ENCODE measurements at regions not wholly inside any gene's neighbourhood (a gene's known extent, or its start where the extent isn't known, plus 50 kb on each side); places are given as distances from the start of the nearest gene placed in this dataset.

GRCh38 chr18:11304928-11305327, 155.6 kb upstream of the PIEZO2 start:
- Histone ChIP-seq H3K9ac (ENCODE audit: insufficient read depth, low read depth, low read length) (no peak overlapping the region), H3K79me2 (ENCODE audit: insufficient read depth, low read length) (no peaks in the 10 kb centered on the region), H3K4me2 (ENCODE audit: low read depth, low read length) (no peak overlapping the region), H3K9me3 (ENCODE audit: low read length) (no peaks in the 10 kb centered on the region; the same call in 1 of the 2 replicates), H3K36me3 (replicated peaks in 1 of 2; ENCODE audit: control insufficient read depth in 1 of 2, insufficient read depth in 2 of 2, low read length in 2 of 2) (no peaks in the 10 kb centered on the region), H3K4me3 (replicated peaks in 1 of 3; ENCODE audit: insufficient read depth in 1 of 3, low read depth in 2 of 3, low read length in 3 of 3) (no peak overlapping the region), H3K4me1 (ENCODE audit: insufficient read depth, low read length) (no peaks in the 10 kb centered on the region), H4K20me1 (ENCODE audit: insufficient read depth, low read length) (no peaks in the 10 kb centered on the region), H3K27ac (ENCODE audit: extremely low read length, insufficient read depth, low read length) (no peak overlapping the region), H2AFZ (ENCODE audit: low read length) (no peak overlapping the region), H3K27me3 (ENCODE audit: control insufficient read depth in 1 of 2, insufficient read depth in 2 of 2, low read length in 2 of 2) (no peaks in the 10 kb centered on the region; a peak in 1 of 5 replicates)
- no TSS peak for BruUV-seq (replicated peaks)
- intact Hi-C loops (cut with micrococcal nuclease; ENCODE audit: unreplicated experiment) (loop anchor here (1.0 to 5.0 kb wide), 2 partner anchors 453 to 518 kb away; no protein-coding TSS in a partner anchor), in situ Hi-C loops (cut with HindIII; ENCODE audit: extremely low pct_ligation_motif_present, low pct_unique_long_range_greater_than_20kb) (no loop called here)
- ChIA-PET POLR2A (no interaction called here), CTCF (ENCODE audit: low intra/inter-chr PET ratio, low total read pairs) (no interaction called here)
- FAIRE-seq, result no peak
- 53% methylated on average over 4 of the region's 4 CpGs for WGBS (ENCODE audit: low lambda C conversion rate)
- DNase-seq (ENCODE audit: low spot score), result no peak
- no peak for ATAC-seq
- no peak for TF ChIP-seq ARNTL (CRISPR knock-in tag; IDR thresholded peaks at IDR 0.05)
- TF ChIP-seq RBAK (CRISPR knock-in tag; IDR thresholded peaks at IDR 0.05), result no peak
- no peak for TF ChIP-seq HNRNPL (IDR thresholded peaks at IDR 0.05; ENCODE audit: low read depth, low read length)
- TF ChIP-seq KAT2B (IDR thresholded peaks at IDR 0.05; ENCODE audit: borderline replicate concordance, low read depth, low read length), result no peak
- TF ChIP-seq, protein P1, sequence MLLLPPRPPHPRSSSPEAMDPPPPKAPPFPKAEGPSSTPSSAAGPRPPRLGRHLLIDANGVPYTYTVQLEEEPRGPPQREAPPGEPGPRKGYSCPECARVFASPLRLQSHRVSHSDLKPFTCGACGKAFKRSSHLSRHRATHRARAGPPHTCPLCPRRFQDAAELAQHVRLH (CRISPR knock-in tag; IDR thresholded peaks at IDR 0.05; ENCODE audit: borderline replicate concordance, low read depth), result no peak
- no peak for TF ChIP-seq NR2F1 (CRISPR knock-in tag; IDR thresholded peaks at IDR 0.05)
- TF ChIP-seq SOX5 (CRISPR knock-in tag; IDR thresholded peaks at IDR 0.05; ENCODE audit: borderline replicate concordance), result no peak
- TF ChIP-seq ZNF605 (CRISPR knock-in tag; IDR thresholded peaks at IDR 0.05), result no peak
- TF ChIP-seq, protein P2, sequence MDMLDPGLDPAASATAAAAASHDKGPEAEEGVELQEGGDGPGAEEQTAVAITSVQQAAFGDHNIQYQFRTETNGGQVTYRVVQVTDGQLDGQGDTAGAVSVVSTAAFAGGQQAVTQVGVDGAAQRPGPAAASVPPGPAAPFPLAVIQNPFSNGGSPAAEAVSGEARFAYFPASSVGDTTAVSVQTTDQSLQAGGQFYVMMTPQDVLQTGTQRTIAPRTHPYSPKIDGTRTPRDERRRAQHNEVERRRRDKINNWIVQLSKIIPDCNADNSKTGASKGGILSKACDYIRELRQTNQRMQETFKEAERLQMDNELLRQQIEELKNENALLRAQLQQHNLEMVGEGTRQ (IDR thresholded peaks at IDR 0.05; ENCODE audit: low read depth, low read length), result no peak
- TF ChIP-seq, protein P2 (CRISPR knock-in tag; IDR thresholded peaks at IDR 0.05; ENCODE audit: borderline replicate concordance), result no peak
- TF ChIP-seq SKIL (CRISPR knock-in tag; IDR thresholded peaks at IDR 0.05; ENCODE audit: borderline replicate concordance), result no peak
- no peak for TF ChIP-seq NFE2L1 (CRISPR knock-in tag; IDR thresholded peaks at IDR 0.05; ENCODE audit: borderline replicate concordance)
- TF ChIP-seq NFATC3 (CRISPR knock-in tag; IDR thresholded peaks at IDR 0.05), result no peak
- TF ChIP-seq EHMT2 (IDR thresholded peaks at IDR 0.05; ENCODE audit: borderline replicate concordance, low read depth, low read length), result no peak
- TF ChIP-seq SNAPC5 (CRISPR knock-in tag; IDR thresholded peaks at IDR 0.05; ENCODE audit: borderline replicate concordance), result no peak
- no peak for TF ChIP-seq TFE3 (CRISPR knock-in tag; IDR thresholded peaks at IDR 0.05)
- TF ChIP-seq JARID2 (CRISPR knock-in tag; IDR thresholded peaks at IDR 0.05; ENCODE audit: insufficient replicate concordance), result no peak
